ENCODE measurements at regions not wholly inside any gene's neighbourhood (a gene's known extent, or its start where the extent isn't known, plus 50 kb on each side); places are given as distances from the start of the nearest gene placed in this dataset.
"Not testable (repeated sequence)": the region's sequence is repeated elsewhere in the genome, so short reads cannot be mapped to it uniquely, and the experiment has no call there.

DNA sequence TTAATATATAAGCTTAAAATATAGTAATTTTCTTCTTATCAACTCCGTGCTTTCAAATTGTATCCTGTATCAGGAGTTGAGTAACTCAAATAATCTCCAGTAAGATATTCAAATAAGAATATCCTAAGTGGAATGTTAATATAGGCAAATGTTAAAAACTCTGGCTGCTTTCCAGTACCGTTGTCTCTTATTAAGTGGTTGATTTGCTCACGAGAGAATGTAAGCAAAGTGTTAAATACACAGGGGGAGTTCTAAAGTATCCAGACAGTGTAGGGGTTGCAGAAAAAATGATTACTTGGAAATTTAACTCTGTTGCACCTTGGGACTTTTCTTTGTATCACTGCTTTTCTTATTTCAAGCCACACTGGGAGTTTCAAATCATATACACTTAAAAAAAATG, 478.9 kb upstream of the TBL1XR1 start:
- no peak for DNase-seq (ENCODE audit: low spot score)

GRCh38 chr3:177676947-177677587, 479.8 kb upstream of the TBL1XR1 start:
- peak; percentile 44 for DNase-seq (ENCODE audit: low spot score)

GRCh38 chr3:177679568-177680471, 482.5 kb upstream of the TBL1XR1 start:
- no peak for DNase-seq (ENCODE audit: low spot score)

DNA sequence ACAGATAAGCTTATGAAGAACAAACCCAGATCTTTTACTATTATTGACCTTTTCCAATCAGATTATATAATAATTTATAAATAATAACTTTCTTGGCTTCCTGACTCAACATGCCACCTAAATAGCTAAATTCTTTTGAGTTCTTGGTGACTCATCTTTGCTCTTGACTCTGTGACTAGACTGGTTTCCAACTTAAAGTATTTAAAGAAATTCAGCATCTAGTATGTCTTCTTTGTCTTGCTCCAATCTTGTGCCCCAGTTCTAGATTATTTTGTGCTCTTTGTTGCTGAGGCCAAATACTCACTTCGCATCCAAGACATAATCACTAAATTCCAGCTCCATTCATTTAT, 483.2 kb upstream of the TBL1XR1 start:
- DNase-seq (ENCODE audit: low spot score) = no peak

- DNase-seq (ENCODE audit: low spot score) = no peak
Measured at GRCh38 chr3:177681156-177681555, 483.9 kb upstream of the TBL1XR1 start.

- DNase-seq (ENCODE audit: low spot score) = no peak
Measured at GRCh38 chr3:177681852-177682251, 484.6 kb upstream of the TBL1XR1 start.

GRCh38 chr3:177683586-177683985, 486.3 kb upstream of the TBL1XR1 start:
- DNase-seq (ENCODE audit: low spot score) = no peak

- DNase-seq (ENCODE audit: low spot score) = no peak
Measured at GRCh38 chr3:177686671-177687070, 489.4 kb upstream of the TBL1XR1 start.

- no peak for DNase-seq (ENCODE audit: low spot score)
Measured at GRCh38 chr3:177687291-177687690, 490.0 kb upstream of the TBL1XR1 start.

DNA sequence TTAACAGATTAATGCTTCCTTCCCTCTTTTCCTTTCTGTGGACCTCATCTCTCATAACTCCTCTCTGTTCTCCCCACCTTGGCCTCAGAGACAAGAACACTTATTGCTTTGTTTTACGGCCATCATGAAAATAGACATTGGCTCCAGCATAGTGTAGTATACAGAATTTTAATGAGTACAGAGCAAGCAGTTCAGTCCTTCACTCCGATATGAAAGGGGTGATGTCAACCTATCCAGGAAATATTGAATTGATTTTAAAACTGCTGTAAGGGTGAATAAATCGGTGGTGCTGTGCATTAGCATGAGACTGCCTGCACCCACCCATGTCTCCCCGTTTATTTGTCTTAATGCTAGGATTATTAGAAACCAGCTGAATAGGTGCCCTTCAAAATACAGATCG, 490.9 kb upstream of the TBL1XR1 start:
- DNase-seq (ENCODE audit: low spot score) = no peak

- DNase-seq (ENCODE audit: low spot score) = no peak
Measured at GRCh38 chr3:177689077-177689476, 491.8 kb upstream of the TBL1XR1 start.

DNA sequence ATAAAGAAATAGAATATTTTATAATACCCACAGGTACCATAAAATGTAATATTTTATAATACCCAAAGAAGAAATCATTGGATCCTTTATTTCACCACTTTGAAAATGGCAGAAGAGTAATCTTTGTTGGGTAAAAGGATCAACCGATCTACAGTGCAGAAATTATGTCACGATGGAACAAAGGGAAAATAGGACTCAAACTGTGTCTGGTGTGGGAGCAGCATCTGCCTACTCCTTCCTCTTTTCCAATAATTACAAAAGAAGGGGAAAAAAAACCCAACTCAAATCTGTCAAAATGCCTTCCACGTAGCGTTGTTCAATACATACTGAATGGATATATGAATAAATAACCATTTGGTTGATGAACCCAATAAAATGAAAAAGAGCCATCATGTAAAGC, 492.6 kb upstream of the TBL1XR1 start:
- no peak for DNase-seq (ENCODE audit: low spot score)

DNA sequence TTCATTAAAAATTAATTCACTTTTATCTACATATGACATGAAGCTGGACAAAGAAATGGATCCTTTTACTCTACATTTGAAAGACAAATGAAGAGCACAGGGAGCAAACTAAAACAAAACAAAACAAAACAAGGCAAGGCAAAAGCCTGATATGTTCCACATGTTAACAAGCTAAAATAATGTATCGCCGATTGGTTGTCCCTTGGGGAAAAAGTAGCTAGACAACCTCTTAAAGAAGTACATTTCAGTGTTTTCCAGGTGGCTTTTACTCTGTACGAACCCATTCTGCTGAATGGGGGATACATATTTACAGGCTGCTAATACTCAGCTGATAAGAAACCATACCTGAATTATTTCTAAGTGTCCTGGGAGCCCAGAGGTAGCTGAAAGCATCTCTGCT, 493.0 kb upstream of the TBL1XR1 start:
- DNase-seq (ENCODE audit: low spot score) = no peak

GRCh38 chr3:177692304-177692975, 495.2 kb upstream of the TBL1XR1 start:
- no peak for DNase-seq (ENCODE audit: low spot score)

- no peak for DNase-seq (ENCODE audit: low spot score)
Measured at GRCh38 chr3:177693616-177694264, 496.5 kb upstream of the TBL1XR1 start.

GRCh38 chr3:177694316-177694715, 497.0 kb upstream of the TBL1XR1 start:
- DNase-seq (ENCODE audit: low spot score) = no peak

DNA sequence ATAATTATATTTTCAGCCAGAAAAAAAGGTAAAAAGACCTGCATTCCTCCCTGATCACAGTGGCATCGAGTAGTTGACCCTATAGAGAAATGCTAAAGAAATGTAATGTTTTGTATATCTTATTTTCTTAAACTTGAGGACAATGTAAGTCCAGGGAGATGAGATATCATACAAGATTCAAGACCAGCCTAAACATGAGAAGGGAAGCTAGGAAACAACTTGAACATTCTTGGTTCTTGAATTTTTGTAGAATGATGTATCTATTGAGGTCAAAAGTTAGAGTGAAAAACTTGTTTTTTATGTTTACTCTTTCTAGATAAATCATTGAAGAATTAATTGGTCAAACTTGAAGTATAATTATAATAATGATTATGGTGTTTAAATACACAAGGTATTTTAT, 497.7 kb upstream of the TBL1XR1 start:
- DNase-seq (ENCODE audit: low spot score) = no peak

DNA sequence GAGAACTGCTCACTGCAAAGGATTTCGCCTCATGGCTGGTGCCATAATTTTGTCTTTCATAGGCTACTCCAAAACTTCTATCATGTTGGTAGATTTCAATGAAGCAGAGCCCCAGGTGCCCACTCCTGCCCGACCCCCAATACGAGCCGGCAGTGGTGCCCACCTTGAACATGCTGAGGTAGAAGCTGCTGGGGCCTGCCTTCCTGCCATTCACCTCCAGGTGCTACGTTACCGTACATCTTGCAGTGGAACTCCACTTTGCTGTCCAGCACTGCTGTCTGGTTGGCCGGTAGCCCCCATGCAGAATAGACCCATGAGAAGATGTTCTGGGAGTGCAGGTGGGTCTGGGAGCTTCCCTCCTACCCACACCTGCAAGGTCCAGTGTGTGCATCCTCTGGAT, 502.8 kb upstream of the TBL1XR1 start:
- DNase-seq (ENCODE audit: low spot score) = no peak

GRCh38 chr3:177703788-177704187, 506.5 kb upstream of the TBL1XR1 start:
- DNase-seq (ENCODE audit: low spot score) = no peak

DNA sequence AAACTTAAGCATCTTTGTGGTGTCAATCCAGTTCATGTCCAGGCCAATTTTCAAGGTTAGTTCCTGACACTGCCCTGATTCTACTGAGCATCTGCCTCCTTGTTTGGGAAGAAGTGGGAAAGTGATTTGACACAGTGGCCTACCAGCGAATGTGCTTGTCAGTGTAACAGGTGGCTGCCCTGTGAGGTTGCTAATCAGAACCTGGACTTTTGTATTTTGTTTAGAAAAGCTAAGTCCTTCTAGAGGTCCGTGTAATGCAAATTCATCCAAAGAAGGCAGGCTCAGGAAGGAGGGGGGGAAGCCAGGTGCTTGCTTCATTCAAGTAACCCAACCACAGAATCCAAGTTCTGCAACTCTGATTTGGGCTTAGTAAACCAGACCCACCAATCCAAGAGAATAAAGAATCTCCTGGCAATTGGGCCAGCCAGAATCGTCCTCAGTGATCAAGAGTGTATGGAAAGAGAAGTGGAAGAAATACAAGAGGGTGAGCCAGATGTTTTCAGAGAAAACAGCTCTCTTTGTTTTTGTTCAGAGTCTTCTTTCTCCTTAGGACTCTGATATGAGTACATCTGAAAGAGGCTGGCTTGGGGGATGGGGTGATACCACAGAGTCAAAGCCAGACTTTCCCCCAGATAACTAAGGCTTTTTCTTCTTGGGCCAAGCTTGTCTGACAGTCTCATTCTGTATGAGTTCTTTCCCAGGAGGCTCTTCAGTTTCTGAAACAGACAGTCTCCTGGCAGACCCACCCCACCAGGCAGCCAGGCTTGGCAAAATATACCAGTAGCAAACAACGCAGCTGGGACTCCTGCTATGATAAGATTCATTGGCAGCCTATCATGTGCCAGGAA, 508.9 kb upstream of the TBL1XR1 start:
- DNase-seq (ENCODE audit: low spot score) = no peak

DNA sequence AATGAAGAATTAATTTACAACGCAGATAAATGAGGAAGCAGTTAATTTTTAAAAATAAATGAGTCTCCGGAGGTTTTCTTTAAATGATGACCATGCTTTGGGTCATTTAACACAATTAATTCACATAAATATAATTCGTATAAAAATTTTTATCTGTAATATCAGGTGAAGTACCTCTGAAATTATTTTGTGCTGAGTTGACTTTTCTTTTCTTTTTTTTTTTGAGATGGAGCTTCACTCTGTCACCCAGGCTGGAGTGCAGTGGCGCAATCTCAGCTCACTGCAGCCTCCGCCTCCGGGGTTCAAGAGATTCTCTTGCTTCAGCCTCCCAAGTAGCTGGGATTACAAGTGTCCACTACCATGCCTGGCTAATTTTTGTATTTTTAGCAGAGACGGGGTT, 512.2 kb upstream of the TBL1XR1 start:
- DNase-seq (ENCODE audit: low spot score) = not testable (repeated sequence)

GRCh38 chr3:177710506-177710905, 513.2 kb upstream of the TBL1XR1 start:
- no peak for DNase-seq (ENCODE audit: low spot score)

All from iPS-NIHi11 (cell line).